ENCODE measurements at regions not wholly inside any gene's neighbourhood (a gene's known extent, or its start where the extent isn't known, plus 50 kb on each side); places are given as distances from the start of the nearest gene placed in this dataset.

DNA sequence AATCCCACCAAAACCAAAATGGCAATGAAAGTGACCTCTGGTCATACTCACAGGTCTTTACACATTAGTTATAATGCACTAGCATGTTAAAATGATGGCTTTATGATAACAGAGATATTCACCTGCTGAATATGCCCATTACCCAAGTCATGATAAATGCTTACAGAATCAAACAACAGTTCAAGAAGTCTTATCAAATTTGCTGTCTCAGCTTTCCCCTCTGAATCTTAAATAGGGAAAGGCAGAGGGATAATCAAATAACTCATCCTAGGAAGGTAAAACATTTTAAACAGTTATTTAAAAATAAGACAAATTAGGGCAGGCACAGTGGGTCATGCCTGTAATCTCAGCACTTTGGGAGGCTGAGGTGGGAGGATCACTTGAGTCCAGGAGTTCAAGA lies 52.8 kb upstream of the CRBN start:
- H3K4me3 Mint-ChIP-seq: no peak overlapping the region

More for the DNA sequence above, 52.8 kb upstream of the CRBN start:
- Mint-ChIP-seq H3K9me3 (peaks cover 21% of the 10 kb centered on the region), H3K27me3 (ENCODE audit: low read depth) (no peaks in the 10 kb centered on the region), H3K36me3 (ENCODE audit: low read depth) (no peaks in the 10 kb centered on the region), H3K27ac (no peak overlapping the region), H3K4me1 (no peaks in the 10 kb centered on the region)
- TF ChIP-seq, protein P1, sequence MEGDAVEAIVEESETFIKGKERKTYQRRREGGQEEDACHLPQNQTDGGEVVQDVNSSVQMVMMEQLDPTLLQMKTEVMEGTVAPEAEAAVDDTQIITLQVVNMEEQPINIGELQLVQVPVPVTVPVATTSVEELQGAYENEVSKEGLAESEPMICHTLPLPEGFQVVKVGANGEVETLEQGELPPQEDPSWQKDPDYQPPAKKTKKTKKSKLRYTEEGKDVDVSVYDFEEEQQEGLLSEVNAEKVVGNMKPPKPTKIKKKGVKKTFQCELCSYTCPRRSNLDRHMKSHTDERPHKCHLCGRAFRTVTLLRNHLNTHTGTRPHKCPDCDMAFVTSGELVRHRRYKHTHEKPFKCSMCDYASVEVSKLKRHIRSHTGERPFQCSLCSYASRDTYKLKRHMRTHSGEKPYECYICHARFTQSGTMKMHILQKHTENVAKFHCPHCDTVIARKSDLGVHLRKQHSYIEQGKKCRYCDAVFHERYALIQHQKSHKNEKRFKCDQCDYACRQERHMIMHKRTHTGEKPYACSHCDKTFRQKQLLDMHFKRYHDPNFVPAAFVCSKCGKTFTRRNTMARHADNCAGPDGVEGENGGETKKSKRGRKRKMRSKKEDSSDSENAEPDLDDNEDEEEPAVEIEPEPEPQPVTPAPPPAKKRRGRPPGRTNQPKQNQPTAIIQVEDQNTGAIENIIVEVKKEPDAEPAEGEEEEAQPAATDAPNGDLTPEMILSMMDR (IDR thresholded peaks at IDR 0.05; ENCODE audit: unreplicated experiment in 3 of 3): no peak
